Kidney (tissue), 13 donors: ENCODE measurements at regions not wholly inside any gene's neighbourhood (a gene's known extent, or its start where the extent isn't known, plus 50 kb on each side); places are given as distances from the start of the nearest gene placed in this dataset.

Source experiments
- DNase-seq, 5 donors: peaks; one replicate each; pipeline ENCODE4 v3.0.0-alpha.2; 2013 to 2020
- FAIRE-seq: peaks from 2 replicates; lab custom pipeline; 2012; peaks lifted over from hg19 to GRCh38; lab: Jason Lieb, UNC
- H3K27ac ChIP-seq, 2 donors: one replicate each; pipeline ENCODE4 v1.7.0; 2013; ENCODE audit warnings: low read depth in 2 of 2, low read length in 2 of 2, inconsistent platforms in 1 of 2
- H3K27me3 ChIP-seq: one replicate; pipeline ENCODE4 v1.7.1; 2013; ENCODE audit warnings: low read length, inconsistent platforms; ENCODE audit not compliant: control insufficient read depth, insufficient read depth
- H3K36me3 ChIP-seq, 3 donors: one replicate each; pipeline versions ENCODE4 v1.7.0 to v1.7.1; 2013; ENCODE audit warnings: low read length in 3 of 3, control low read depth in 1 of 3, inconsistent platforms in 1 of 3; ENCODE audit not compliant: insufficient read depth in 3 of 3, control insufficient read depth in 2 of 3
- H3K4me1 ChIP-seq, 3 donors: one replicate each; pipeline versions ENCODE4 v1.7.0 to v1.7.1; 2013; ENCODE audit warnings: low read length in 3 of 3, inconsistent platforms in 1 of 3, low read depth in 1 of 3; ENCODE audit not compliant: control insufficient read depth in 2 of 3, insufficient read depth in 2 of 3
- H3K4me3 ChIP-seq, 3 donors: one replicate each; pipeline versions ENCODE4 v1.7.0 to v1.8.1; 2013; ENCODE audit warnings: low read length in 3 of 3, control low read depth in 1 of 3, inconsistent platforms in 1 of 3
- H3K9ac ChIP-seq, 3 donors: one replicate each; pipeline versions ENCODE4 v1.7.0 to v1.7.1; 2013; ENCODE audit warnings: low read length in 3 of 3, control low read depth in 1 of 3, inconsistent platforms in 1 of 3
- H3K9me3 ChIP-seq, 3 donors: one replicate each; pipeline versions ENCODE4 v1.7.0 to v1.7.1; 2013; ENCODE audit warnings: low read length in 3 of 3, control low read depth in 1 of 3, inconsistent platforms in 1 of 3; ENCODE audit not compliant: control insufficient read depth in 2 of 3, insufficient read depth in 1 of 3
- intact Hi-C: fragments of 100-400 bp; cut with DNase I; formaldehyde crosslinking; loops from one replicate; pipeline ENCODE4 v1.11.1; 2022
- TF ChIP-seq, protein P1 (sequence below): IDR thresholded peaks from 3 replicates; pipeline ENCODE4 v1.5.1; 2012; ENCODE audit warnings: mild to moderate bottlenecking, moderate library complexity, borderline replicate concordance; ENCODE audit not compliant: insufficient read depth; ENCODE audit errors: extremely low read depth
- donor health status: control.
- donor health status: control.
- donor health status: control.
- donor health status: control.
- donor health status: control.
- donor health status: DM: yes; HTN: yes; CAD: no.
- donor health status: Normal renal cell carcinoma (clear cell type).

DNA sequence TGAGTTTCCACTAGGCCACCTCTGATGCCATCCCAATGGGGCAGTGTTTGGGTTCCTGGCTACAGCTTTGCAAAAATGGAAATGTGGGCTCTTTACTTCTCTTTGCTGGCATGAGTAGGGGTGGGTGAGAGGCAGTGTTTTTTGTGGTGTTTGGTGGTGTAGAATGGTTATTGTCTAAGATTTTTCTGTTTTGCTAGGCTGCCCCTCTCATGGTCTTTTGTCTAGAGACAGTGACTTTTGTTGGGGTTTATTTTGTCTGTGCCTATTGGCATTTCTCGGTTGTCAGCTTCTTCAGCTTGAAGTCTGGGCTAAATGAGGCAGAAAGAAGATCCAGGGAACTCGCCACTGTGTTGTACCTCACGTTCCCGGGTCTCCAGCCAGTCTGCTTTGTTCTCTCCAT is 112.1 kb downstream of the CENPF start:
- H3K27me3 ChIP-seq: no peaks in the 10 kb centered on the region
- FAIRE-seq: no peak
- H3K9me3 ChIP-seq: no peaks in the 10 kb centered on the region
- TF ChIP-seq, protein P1, sequence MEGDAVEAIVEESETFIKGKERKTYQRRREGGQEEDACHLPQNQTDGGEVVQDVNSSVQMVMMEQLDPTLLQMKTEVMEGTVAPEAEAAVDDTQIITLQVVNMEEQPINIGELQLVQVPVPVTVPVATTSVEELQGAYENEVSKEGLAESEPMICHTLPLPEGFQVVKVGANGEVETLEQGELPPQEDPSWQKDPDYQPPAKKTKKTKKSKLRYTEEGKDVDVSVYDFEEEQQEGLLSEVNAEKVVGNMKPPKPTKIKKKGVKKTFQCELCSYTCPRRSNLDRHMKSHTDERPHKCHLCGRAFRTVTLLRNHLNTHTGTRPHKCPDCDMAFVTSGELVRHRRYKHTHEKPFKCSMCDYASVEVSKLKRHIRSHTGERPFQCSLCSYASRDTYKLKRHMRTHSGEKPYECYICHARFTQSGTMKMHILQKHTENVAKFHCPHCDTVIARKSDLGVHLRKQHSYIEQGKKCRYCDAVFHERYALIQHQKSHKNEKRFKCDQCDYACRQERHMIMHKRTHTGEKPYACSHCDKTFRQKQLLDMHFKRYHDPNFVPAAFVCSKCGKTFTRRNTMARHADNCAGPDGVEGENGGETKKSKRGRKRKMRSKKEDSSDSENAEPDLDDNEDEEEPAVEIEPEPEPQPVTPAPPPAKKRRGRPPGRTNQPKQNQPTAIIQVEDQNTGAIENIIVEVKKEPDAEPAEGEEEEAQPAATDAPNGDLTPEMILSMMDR: no peak
- no peak overlapping the region for H3K27ac ChIP-seq
- no peaks in the 10 kb centered on the region for H3K4me1 ChIP-seq
- H3K36me3 ChIP-seq: no peaks in the 10 kb centered on the region
- intact Hi-C loops: no loop called here
- no peak overlapping the region for H3K4me3 ChIP-seq
- H3K9ac ChIP-seq: no peak overlapping the region
- no peak for DNase-seq

DNA sequence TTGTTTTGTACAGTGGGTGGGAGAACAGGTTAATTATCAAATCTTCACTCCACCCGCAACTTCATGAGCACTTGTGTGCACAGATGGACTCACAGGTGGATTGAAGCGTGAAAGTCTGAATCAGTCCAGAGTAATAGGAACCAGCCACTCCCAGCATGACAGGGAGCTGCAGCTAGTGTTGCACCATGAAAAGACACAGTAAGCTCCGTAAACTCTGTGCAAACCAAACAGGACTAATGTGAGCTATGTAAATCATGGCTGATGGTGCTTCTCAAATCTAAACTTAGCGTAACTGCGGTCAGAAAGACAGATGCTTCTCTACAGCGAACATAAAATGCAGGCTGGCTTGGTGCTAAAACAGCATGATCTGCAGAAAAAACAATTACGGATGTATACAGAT is 114.4 kb downstream of the CENPF start:
- H3K27me3 ChIP-seq: no peaks in the 10 kb centered on the region
- FAIRE-seq (no peak), DNase-seq (peak in 3 of 5 donors; percentile 31 to 55 (median 44))
- TF ChIP-seq, protein P1: no peak
- intact Hi-C loops: no loop called here
- no peaks in the 10 kb centered on the region for H3K9me3 ChIP-seq
- no peaks in the 10 kb centered on the region for H3K36me3 ChIP-seq
- H3K4me1 ChIP-seq: no peaks in the 10 kb centered on the region
- H3K9ac ChIP-seq: no peak overlapping the region
- H3K4me3 ChIP-seq: no peak overlapping the region
- no peak overlapping the region for H3K27ac ChIP-seq

DNA sequence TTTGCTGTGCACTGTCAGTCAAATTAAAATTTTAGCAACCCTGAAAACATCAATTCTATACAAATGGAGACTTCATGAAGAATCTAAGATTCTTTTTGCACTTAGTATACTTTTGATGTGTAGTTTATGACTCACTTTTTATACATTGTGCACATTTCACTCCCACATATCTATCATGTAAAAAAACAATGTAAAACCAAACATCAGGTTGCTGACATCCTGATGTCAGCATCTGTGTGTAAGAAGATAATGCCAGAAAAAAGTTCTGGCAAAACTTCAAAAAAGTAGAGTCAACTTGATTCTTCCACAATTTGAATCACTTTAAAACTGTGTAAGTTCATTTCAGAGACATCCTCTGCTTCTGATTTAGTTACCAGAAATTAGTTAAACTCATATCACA is 115.7 kb downstream of the CENPF start:
- no peaks in the 10 kb centered on the region for H3K4me1 ChIP-seq
- no peaks in the 10 kb centered on the region for H3K9me3 ChIP-seq
- no peak overlapping the region for H3K27ac ChIP-seq
- no peak overlapping the region for H3K4me3 ChIP-seq
- no peaks in the 10 kb centered on the region for H3K36me3 ChIP-seq
- TF ChIP-seq, protein P1: no peak
- FAIRE-seq (no peak), DNase-seq (no peak)
- intact Hi-C loops: no loop called here
- no peaks in the 10 kb centered on the region for H3K27me3 ChIP-seq
- no peak overlapping the region for H3K9ac ChIP-seq

DNA sequence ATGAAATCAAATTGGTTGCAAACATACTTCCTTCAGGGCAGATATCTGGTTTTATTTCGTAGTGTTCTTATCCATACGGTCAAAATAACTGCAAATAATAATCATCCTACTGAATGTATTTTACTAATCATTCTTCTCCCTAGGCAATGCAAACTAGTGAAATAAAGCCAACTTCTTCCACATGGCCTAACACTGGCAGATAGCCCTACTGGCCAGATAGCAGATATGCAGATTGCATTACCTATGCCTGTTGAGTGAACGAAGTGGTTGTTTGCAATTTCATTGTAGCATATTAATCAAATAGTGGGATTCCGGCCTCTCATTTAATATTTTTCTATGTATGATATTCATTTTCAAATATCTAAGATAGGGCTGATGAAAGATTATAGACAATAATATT is 116.2 kb downstream of the CENPF start:
- Histone ChIP-seq H3K4me3 (no peak overlapping the region), H3K4me1 (no peaks in the 10 kb centered on the region), H3K9ac (no peak overlapping the region), H3K27ac (no peak overlapping the region), H3K9me3 (no peaks in the 10 kb centered on the region), H3K36me3 (no peaks in the 10 kb centered on the region), H3K27me3 (no peaks in the 10 kb centered on the region)
- DNase-seq (no peak), FAIRE-seq (no peak)
- intact Hi-C loops: no loop called here
- TF ChIP-seq, protein P1: no peak
